ENCODE measurements at regions not wholly inside any gene's neighbourhood (a gene's known extent, or its start where the extent isn't known, plus 50 kb on each side); places are given as distances from the start of the nearest gene placed in this dataset.

DNA sequence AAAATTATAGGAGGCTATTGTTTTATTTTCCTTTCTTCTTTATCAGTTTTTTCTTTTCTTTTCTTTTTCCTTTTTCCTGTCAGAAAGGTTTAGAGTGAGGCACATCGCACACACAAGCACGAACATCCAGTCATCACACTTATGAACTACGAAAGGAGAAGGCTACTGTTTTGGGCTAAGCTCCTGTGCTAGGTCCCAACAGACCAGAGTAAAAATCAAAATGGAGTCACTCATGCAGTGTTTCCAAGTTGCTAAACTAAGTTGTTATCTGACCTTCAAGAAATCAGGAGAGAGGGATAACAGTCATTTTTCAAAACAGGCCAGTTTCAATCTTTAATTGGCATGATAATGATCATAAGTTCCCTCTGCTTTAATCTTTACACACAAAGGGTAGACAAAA lies 93.6 kb downstream of the CD24 start:
- no peak for TF ChIP-seq CTCF (IDR thresholded peaks at IDR 0.05)
- Mint-ChIP-seq H3K27ac (no peak overlapping the region), H3K27me3 (ENCODE audit: insufficient read depth) (peaks cover 4% of the 10 kb centered on the region), H3K9me3 (peaks cover 6% of the 10 kb centered on the region), H3K4me1 (ENCODE audit: low read depth) (no peaks in the 10 kb centered on the region), H3K36me3 (ENCODE audit: low read depth) (no peaks in the 10 kb centered on the region), H3K4me3 (no peak overlapping the region)
- no peak for DNase-seq

GRCh38 chr6:106875782-106876321 lies 98.7 kb downstream of the CD24 start:
- peaks cover 6% of the 10 kb centered on the region for H3K9me3 Mint-ChIP-seq
- peaks cover 16% of the 10 kb centered on the region; the same call in 1 of the 2 replicates for H3K4me1 Mint-ChIP-seq (ENCODE audit: low read depth)
- H3K27ac Mint-ChIP-seq: no peak overlapping the region
- no peaks in the 10 kb centered on the region for H3K27me3 Mint-ChIP-seq (ENCODE audit: insufficient read depth)
- H3K36me3 Mint-ChIP-seq (ENCODE audit: low read depth): no peaks in the 10 kb centered on the region
- H3K4me3 Mint-ChIP-seq: no peak overlapping the region
- DNase-seq: no peak
- no peak for TF ChIP-seq CTCF (IDR thresholded peaks at IDR 0.05)

DNA sequence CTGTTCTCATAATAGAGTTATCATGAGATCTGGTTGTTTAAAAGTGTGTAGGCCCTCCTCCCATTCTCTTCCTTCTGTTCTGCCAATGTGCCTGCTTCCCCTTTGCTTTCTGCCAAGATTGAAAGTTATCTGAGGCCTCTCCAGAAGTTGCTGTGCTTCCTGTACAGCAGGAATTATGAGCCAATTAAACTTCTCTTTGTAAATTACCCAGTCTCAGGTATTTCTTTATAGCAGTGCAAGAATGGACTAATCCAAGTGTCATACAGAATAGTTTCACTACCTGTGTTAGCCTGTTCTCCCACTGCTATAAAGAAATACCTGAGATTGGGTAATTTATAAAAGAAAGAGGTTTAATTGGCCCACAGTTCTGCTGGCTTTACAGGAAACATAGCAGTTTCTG lies 100.0 kb downstream of the CD24 start:
- DNase-seq: no peak
- peaks cover 29% of the 10 kb centered on the region; the same call in 1 of the 2 replicates for H3K4me1 Mint-ChIP-seq (ENCODE audit: low read depth)
- H3K9me3 Mint-ChIP-seq: peaks cover 6% of the 10 kb centered on the region
- H3K27ac Mint-ChIP-seq: no peak overlapping the region
- H3K36me3 Mint-ChIP-seq (ENCODE audit: low read depth): no peaks in the 10 kb centered on the region
- TF ChIP-seq CTCF (IDR thresholded peaks at IDR 0.05): no peak
- no peak overlapping the region for H3K4me3 Mint-ChIP-seq
- no peaks in the 10 kb centered on the region for H3K27me3 Mint-ChIP-seq (ENCODE audit: insufficient read depth)

DNA sequence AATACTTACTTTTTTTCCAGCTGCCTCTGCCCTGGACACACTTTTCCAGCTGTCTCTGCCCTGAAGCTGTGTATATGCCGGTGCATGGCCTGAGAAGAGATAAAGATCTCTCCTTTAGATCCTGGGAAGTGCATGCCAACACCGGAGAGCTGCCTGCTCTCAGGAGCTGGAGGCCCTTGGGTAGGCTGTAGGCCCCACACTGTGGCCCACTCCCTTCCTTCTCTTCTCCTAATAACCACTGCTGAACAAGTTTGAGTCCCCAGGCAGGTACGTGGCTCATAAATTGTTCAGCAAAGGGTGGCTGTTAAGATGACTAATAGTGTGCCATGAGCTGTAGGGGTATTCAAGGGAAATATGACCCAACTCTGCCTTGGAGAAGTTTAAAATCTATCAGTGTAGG lies 102.5 kb downstream of the CD24 start:
- Mint-ChIP-seq H3K27me3 (ENCODE audit: insufficient read depth) (no peaks in the 10 kb centered on the region; the same call in 1 of the 2 replicates), H3K27ac (no peak overlapping the region), H3K4me3 (no peak overlapping the region), H3K4me1 (ENCODE audit: low read depth) (peaks cover 33% of the 10 kb centered on the region; the same call in 1 of the 2 replicates), H3K36me3 (ENCODE audit: low read depth) (no peaks in the 10 kb centered on the region; the same call in 1 of the 2 replicates), H3K9me3 (peaks cover 8% of the 10 kb centered on the region)
- TF ChIP-seq CTCF (IDR thresholded peaks at IDR 0.05): no peak
- no peak for DNase-seq

DNA sequence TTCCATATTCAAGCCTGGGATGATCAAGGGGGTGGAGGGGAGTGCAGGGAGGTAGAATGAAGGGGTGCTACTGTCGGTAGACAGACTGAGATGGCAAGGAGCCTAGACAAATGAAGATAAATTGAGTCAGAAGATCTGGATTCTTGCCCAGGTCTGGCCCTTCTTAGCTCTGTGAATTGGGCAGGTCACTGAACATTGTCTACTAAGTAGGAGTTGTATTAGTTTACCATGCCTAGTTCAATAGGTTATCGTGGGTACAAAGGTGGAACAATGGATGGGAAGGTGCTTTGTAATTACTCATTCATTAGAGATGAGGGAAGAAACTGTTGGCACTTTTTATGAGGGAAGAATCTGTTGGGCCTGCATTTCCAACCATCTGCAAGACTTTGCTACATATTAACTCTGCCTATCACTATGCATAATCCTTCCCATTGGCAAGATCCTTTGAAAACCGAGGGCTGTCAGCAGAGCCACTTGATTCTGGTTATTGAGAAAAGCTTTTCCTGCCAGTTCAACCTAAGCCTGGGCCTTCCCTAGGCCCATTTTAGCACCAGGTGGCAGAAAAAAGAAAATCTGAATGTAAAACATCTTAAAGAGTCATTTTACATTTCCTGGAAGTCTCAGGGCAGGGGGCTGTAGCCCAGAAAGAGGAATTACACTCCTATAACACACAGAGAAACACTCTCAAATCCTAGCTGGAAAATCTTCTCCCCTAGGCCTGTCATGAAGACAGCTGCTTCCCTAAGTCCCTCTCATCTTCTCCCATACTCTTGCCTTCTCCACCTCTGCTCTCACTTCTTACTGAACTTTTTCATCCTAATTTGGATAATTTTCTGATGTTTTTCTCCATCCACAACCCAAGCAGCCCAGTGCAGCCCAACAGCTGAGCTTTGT lies 103.5 kb downstream of the CD24 start:
- Mint-ChIP-seq H3K4me3 (no peak overlapping the region), H3K9me3 (peaks cover 4% of the 10 kb centered on the region; the same call in 1 of the 2 replicates), H3K4me1 (ENCODE audit: low read depth) (peaks cover 33% of the 10 kb centered on the region; the same call in 1 of the 2 replicates), H3K27ac (no peak overlapping the region; the same call in 1 of the 2 replicates), H3K36me3 (ENCODE audit: low read depth) (no peaks in the 10 kb centered on the region; the same call in 1 of the 2 replicates), H3K27me3 (ENCODE audit: insufficient read depth) (no peaks in the 10 kb centered on the region; the same call in 1 of the 2 replicates)
- DNase-seq: no peak
- TF ChIP-seq CTCF (IDR thresholded peaks at IDR 0.05): no peak

All from HFFc6 (cell line).